HCT116 (cell line): ENCODE measurements at regions not wholly inside any gene's neighbourhood (a gene's known extent, or its start where the extent isn't known, plus 50 kb on each side); places are given as distances from the start of the nearest gene placed in this dataset.

ENCODE experiments used
- ATAC-seq: fragments of 200-7000 bp; cut with Tn5 transposase; 2 replicates; pipeline ENCODE4 v1.9.1; 2020; ENCODE audit warnings: mild to moderate bottlenecking, moderate library complexity
- BruUV-seq: library from RNA; stranded (reverse); fragments of 400-500 nt; replicated peaks from 2 replicates; lab custom pipeline; 2021; lab: Mats Ljungman, UMichigan
- CTCF ChIA-PET: fragments of 300-600 bp; sonication (Branson Sonifier 250); formaldehyde crosslinking; loops from one replicate; lab custom pipeline; 2021; ENCODE audit warnings: antibody characterized with exemption; lab: Charles Lee
- POLR2A ChIA-PET: fragments of 300-600, 350-600 bp; sonication (Branson Sonifier 250); formaldehyde crosslinking; loops from one replicate; lab custom pipeline; 2021; ENCODE audit warnings: antibody characterized with exemption; lab: Charles Lee
- RAD21 ChIA-PET, 2 experiments: fragments of 300-600 bp; sonication (Branson Sonifier 250); formaldehyde crosslinking; loops; one replicate each; lab custom pipeline; 2023; ENCODE audit warnings: low total read pairs in 2 of 2; ENCODE audit not compliant: uncharacterized antibody in 2 of 2, unreplicated experiment in 2 of 2, low non-redundant PET in 1 of 2; lab: Charles Lee
- DNase-seq: peaks from one replicate; pipeline ENCODE4 v3.0.0-alpha.2; 2010; ENCODE audit warnings: low read depth, low spot score
- H2AFZ ChIP-seq: fragments of 200-600 bp; shearing (Covaris generic), sonication (generic); 2 replicates; pipeline ENCODE4 v1.6.1; 2017; ENCODE audit warnings: low read depth, mixed run types, mixed read lengths, antibody characterized with exemption, low read length; ENCODE audit not compliant: poor library complexity, severe bottlenecking
- H3K27ac ChIP-seq: 2 replicates; pipeline ENCODE4 v1.5.1; 2012; ENCODE audit warnings: low read depth, low read length
- H3K27me3 ChIP-seq: fragments of 200-600 bp; sonication (generic); 2 replicates; pipeline ENCODE4 v1.6.1; 2016; ENCODE audit warnings: mixed run types, low read length, mixed read lengths; ENCODE audit not compliant: insufficient read depth
- H3K36me3 ChIP-seq, 2 experiments: fragments of 200-500 bp in 1 of 2; fragments of 200-600 bp in 1 of 2; sonication (Bioruptor generic) in 1 of 2; sonication (generic) in 1 of 2; 2 replicates each; pipeline versions ENCODE4 v1.5.1 to v1.6.1; 2014 to 2016; ENCODE audit warnings: low read length in 2 of 2, inconsistent platforms in 1 of 2, mixed read lengths in 1 of 2, mixed run types in 1 of 2; ENCODE audit not compliant: insufficient read depth in 2 of 2, control insufficient read depth in 1 of 2
- H3K4me1 ChIP-seq, 2 experiments: fragments of 200-600 bp in 1 of 2; sonication (generic) in 1 of 2; 2 replicates each; pipeline versions ENCODE4 v1.5.1 to v1.6.1; 2012 to 2017; ENCODE audit warnings: low read length in 2 of 2, inconsistent platforms in 1 of 2, mild to moderate bottlenecking in 1 of 2, mixed read lengths in 1 of 2, mixed run types in 1 of 2, moderate library complexity in 1 of 2; ENCODE audit not compliant: insufficient read depth in 2 of 2, control insufficient read depth in 1 of 2
- H3K4me2 ChIP-seq: fragments of 200-600 bp; sonication (generic); 2 replicates; pipeline ENCODE4 v1.6.1; 2017; ENCODE audit warnings: mixed run types, low read length, mixed read lengths
- H3K4me3 ChIP-seq, 2 experiments: fragments of 200-600 bp in 1 of 2; sonication (generic) in 1 of 2; replicated peaks in 1 of 2; 2 replicates each; pipeline ENCODE4 v1.5.1; 2011 to 2016; ENCODE audit warnings: low read length in 2 of 2, control low read depth in 1 of 2, low read depth in 1 of 2, mild to moderate bottlenecking in 1 of 2, mixed read lengths in 1 of 2, mixed run types in 1 of 2
- H3K79me2 ChIP-seq: fragments of 200-600 bp; sonication (generic); 2 replicates; pipeline ENCODE4 v1.6.1; 2017; ENCODE audit warnings: mild to moderate bottlenecking, mixed run types, low read length, moderate library complexity, mixed read lengths; ENCODE audit not compliant: insufficient read depth
- H3K9ac ChIP-seq: fragments of 200-600 bp; sonication (generic); 2 replicates; pipeline ENCODE4 v1.6.1; 2016; ENCODE audit warnings: low read length, mixed read lengths
- H3K9me2 ChIP-seq: fragments of 200-600 bp; sonication (generic), shearing (Covaris generic); 2 replicates; pipeline ENCODE4 v1.6.1; 2017; ENCODE audit warnings: mixed run types, mild to moderate bottlenecking, moderate library complexity; ENCODE audit not compliant: insufficient read depth
- H3K9me3 ChIP-seq, 2 experiments: fragments of 200-500 bp in 1 of 2; fragments of 200-600 bp in 1 of 2; sonication (Bioruptor generic) in 1 of 2; sonication (generic) in 1 of 2; 2 replicates each; pipeline ENCODE4 v1.6.1; 2014 to 2017; ENCODE audit warnings: low read length in 2 of 2, mixed read lengths in 2 of 2, inconsistent platforms in 1 of 2, low read depth in 1 of 2, mild to moderate bottlenecking in 1 of 2, mixed run types in 1 of 2, moderate library complexity in 1 of 2; ENCODE audit not compliant: control insufficient read depth in 1 of 2, insufficient read depth in 1 of 2
- H4K20me1 ChIP-seq: fragments of 200-600 bp; sonication (generic), shearing (Covaris generic); 2 replicates; pipeline ENCODE4 v1.6.1; 2017; ENCODE audit warnings: mixed run types, mild to moderate bottlenecking, moderate library complexity; ENCODE audit not compliant: insufficient read depth
- CBX3 ChIP-seq: IDR thresholded peaks from 2 replicates; pipeline ENCODE4 v1.6.1; 2012; ENCODE audit warnings: low read depth
- ELF1 ChIP-seq: IDR thresholded peaks from 2 replicates; pipeline ENCODE4 v1.6.1; 2012; ENCODE audit warnings: low read depth, borderline replicate concordance
- EZH2phosphoT487 ChIP-seq: fragments of 200-600 bp; IDR thresholded peaks from 2 replicates; pipeline ENCODE4 v1.6.1; 2018; ENCODE audit warnings: antibody characterized with exemption, borderline replicate concordance
- JUND ChIP-seq: IDR thresholded peaks from 2 replicates; pipeline ENCODE4 v1.6.1; 2012
- POLR2A ChIP-seq: IDR thresholded peaks from 2 replicates; pipeline ENCODE4 v1.7.0; 2011; ENCODE audit warnings: borderline replicate concordance; ENCODE audit not compliant: insufficient read depth, insufficient read length; ENCODE audit errors: extremely low read depth
- POLR2AphosphoS5 ChIP-seq: IDR thresholded peaks from 2 replicates; pipeline ENCODE4 v1.6.1; 2011; ENCODE audit warnings: mild to moderate bottlenecking, low read depth, low read length, moderate library complexity
- YY1 ChIP-seq: IDR thresholded peaks from 2 replicates; pipeline ENCODE4 v1.6.1; 2011; ENCODE audit warnings: low read length, low read depth, moderate library complexity, mild to moderate bottlenecking; ENCODE audit not compliant: insufficient replicate concordance; ENCODE audit errors: extremely low read depth
- intact Hi-C: fragments of 100-400 bp; cut with micrococcal nuclease; formaldehyde crosslinking; loops from 2 replicates; pipeline ENCODE4 v1.10.0; 2022
- TF ChIP-seq, protein P1 (sequence below), 3 experiments: fragments of 200-600 bp in 1 of 3; sonication (generic) in 1 of 3; IDR thresholded peaks in 2 of 3; conservative IDR thresholded peaks in 1 of 3; 2 replicates each; pipeline ENCODE4 v1.5.1; 2012 to 2017; ENCODE audit warnings: low read depth in 2 of 3, low read length in 2 of 3, antibody characterized with exemption in 1 of 3, borderline replicate concordance in 1 of 3, control low read depth in 1 of 3, mild to moderate bottlenecking in 1 of 3, mixed read lengths in 1 of 3, mixed run types in 1 of 3, moderate library complexity in 1 of 3; ENCODE audit not compliant: insufficient read depth in 1 of 3

DNA sequence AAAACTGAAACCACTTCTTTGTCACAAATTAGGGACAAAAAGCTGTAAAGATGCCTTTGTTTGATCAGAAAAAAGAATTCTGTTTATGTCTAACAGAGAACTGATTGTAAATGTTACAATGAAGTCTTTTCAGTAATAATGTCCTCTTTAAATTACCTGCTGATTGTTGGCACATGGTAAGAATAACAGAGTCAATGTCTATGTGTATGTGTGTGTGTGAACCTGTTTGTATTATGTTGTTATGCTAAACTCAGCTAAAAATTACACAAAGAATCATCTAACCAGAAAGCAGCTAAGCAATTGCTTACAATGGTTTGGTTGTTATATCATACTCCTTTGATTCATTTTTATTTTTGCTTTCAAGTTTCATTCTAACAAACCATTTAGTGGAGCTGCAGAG is 159.1 kb upstream of the PDZRN3 start (continued):
- TF ChIP-seq EZH2phosphoT487 (no peak), JUND (no peak), ELF1 (no peak)

DNA sequence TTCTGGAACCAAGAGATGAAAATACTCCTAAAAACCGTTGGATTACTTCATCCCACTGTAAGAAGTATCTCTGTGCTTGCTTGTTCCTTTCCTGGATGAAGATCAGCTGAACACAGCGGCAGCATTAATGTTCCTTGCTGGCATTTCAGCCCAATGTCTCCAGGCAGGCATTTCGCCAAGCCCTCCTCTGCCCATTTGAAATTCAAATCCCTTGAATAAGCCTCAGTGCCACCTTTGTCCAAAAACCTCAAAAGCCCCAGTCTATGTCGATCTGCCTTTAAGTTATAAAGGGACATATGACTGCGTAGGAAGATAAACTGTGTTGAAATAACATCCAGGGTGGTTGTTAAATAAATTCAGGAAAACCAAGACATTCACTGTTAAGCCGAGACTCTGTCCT is 156.8 kb upstream of the PDZRN3 start:
- no peak for TF ChIP-seq YY1
- TF ChIP-seq POLR2AphosphoS5, result no peak
- no peak for TF ChIP-seq POLR2A
- TF ChIP-seq, protein P1, sequence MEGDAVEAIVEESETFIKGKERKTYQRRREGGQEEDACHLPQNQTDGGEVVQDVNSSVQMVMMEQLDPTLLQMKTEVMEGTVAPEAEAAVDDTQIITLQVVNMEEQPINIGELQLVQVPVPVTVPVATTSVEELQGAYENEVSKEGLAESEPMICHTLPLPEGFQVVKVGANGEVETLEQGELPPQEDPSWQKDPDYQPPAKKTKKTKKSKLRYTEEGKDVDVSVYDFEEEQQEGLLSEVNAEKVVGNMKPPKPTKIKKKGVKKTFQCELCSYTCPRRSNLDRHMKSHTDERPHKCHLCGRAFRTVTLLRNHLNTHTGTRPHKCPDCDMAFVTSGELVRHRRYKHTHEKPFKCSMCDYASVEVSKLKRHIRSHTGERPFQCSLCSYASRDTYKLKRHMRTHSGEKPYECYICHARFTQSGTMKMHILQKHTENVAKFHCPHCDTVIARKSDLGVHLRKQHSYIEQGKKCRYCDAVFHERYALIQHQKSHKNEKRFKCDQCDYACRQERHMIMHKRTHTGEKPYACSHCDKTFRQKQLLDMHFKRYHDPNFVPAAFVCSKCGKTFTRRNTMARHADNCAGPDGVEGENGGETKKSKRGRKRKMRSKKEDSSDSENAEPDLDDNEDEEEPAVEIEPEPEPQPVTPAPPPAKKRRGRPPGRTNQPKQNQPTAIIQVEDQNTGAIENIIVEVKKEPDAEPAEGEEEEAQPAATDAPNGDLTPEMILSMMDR (IDR thresholded peaks at IDR 0.05 in 2 of 3, conservative IDR thresholded peaks at IDR 0.05 in 1 of 3; ENCODE audit: borderline replicate concordance in 1 of 3, insufficient read depth in 1 of 3, low read depth in 2 of 3, low read length in 2 of 3), result no peak
- no peak for TF ChIP-seq EZH2phosphoT487
- TF ChIP-seq CBX3, result no peak
- H3K79me2 ChIP-seq, result no peaks in the 10 kb centered on the region
- peaks cover 0 to 7% of the 10 kb centered on the region in 2 experiments; a peak in 1 of 4 replicates for H3K9me3 ChIP-seq
- no peak overlapping the region for H3K27ac ChIP-seq
- H4K20me1 ChIP-seq, result no peaks in the 10 kb centered on the region
- DNase-seq (no peak), ATAC-seq (no peak)
- H3K4me2 ChIP-seq, result no peak overlapping the region
- no TSS peak for BruUV-seq
- no peaks in the 10 kb centered on the region for H3K27me3 ChIP-seq
- intact Hi-C loops, result no loop called here
- H3K9ac ChIP-seq, result no peak overlapping the region
- CTCF ChIA-PET, result no interaction called here
- H3K9me2 ChIP-seq, result no peaks in the 10 kb centered on the region
- H2AFZ ChIP-seq, result no peak overlapping the region
- RAD21 ChIA-PET, result no interaction called here
- POLR2A ChIA-PET, result no interaction called here
- H3K4me3 ChIP-seq, result no peak overlapping the region
- H3K36me3 ChIP-seq, result no peaks in the 10 kb centered on the region
- no peaks in the 10 kb centered on the region for H3K4me1 ChIP-seq
